Liver (tissue), 8 donors: ENCODE measurements at regions not wholly inside any gene's neighbourhood (a gene's known extent, or its start where the extent isn't known, plus 50 kb on each side); places are given as distances from the start of the nearest gene placed in this dataset.
A peak's percentile ranks its signal among the peaks of the same experiment; 100 is the strongest.

Source experiments
- DNase-seq: peaks from one replicate; pipeline ENCODE4 v3.0.0-alpha.2; 2017; ENCODE audit warnings: low spot score
- H3K27ac ChIP-seq, 2 donors: one replicate each; pipeline ENCODE4 v1.7.0; 2013; ENCODE audit warnings: inconsistent platforms in 2 of 2, low read length in 2 of 2, control low read depth in 1 of 2, low read depth in 1 of 2, mild to moderate bottlenecking in 1 of 2
- H3K27me3 ChIP-seq, 4 donors: one replicate each; pipeline versions ENCODE4 v1.6.1 to v1.7.0; 2013; ENCODE audit warnings: low read length in 3 of 4, inconsistent platforms in 1 of 4, mild to moderate bottlenecking in 1 of 4, moderate library complexity in 1 of 4; ENCODE audit not compliant: control insufficient read depth in 4 of 4, insufficient read depth in 4 of 4
- H3K36me3 ChIP-seq, 4 donors: one replicate each; pipeline versions ENCODE4 v1.6.1 to v1.7.0; 2013; ENCODE audit warnings: low read length in 3 of 4, mild to moderate bottlenecking in 3 of 4, low read depth in 1 of 4, moderate library complexity in 1 of 4; ENCODE audit not compliant: control insufficient read depth in 4 of 4, insufficient read depth in 3 of 4
- H3K4me1 ChIP-seq, 4 donors: one replicate each; pipeline versions ENCODE4 v1.6.1 to v1.7.0; 2013; ENCODE audit warnings: low read length in 3 of 4, mild to moderate bottlenecking in 3 of 4, moderate library complexity in 1 of 4; ENCODE audit not compliant: control insufficient read depth in 4 of 4, insufficient read depth in 4 of 4
- H3K4me3 ChIP-seq, 3 donors: one replicate each; pipeline versions ENCODE4 v1.6.1 to v1.7.0; 2013; ENCODE audit warnings: low read length in 3 of 3, control low read depth in 1 of 3, low read depth in 1 of 3, mild to moderate bottlenecking in 1 of 3
- H3K9ac ChIP-seq, 2 donors: one replicate each; pipeline ENCODE4 v1.7.0; 2013; ENCODE audit warnings: low read length in 2 of 2, mild to moderate bottlenecking in 2 of 2, moderate library complexity in 2 of 2, control low read depth in 1 of 2, low read depth in 1 of 2
- H3K9me3 ChIP-seq, 4 donors: one replicate each; pipeline versions ENCODE4 v1.6.1 to v1.7.0; 2013; ENCODE audit warnings: low read length in 3 of 4; ENCODE audit not compliant: control insufficient read depth in 4 of 4
- EGR1 ChIP-seq, 2 donors: IDR thresholded peaks; 2 replicates each; pipeline ENCODE4 v1.6.1; 2016 to 2018; ENCODE audit warnings: antibody characterized with exemption in 2 of 2, low read depth in 2 of 2
- FOXA1 ChIP-seq: IDR thresholded peaks from 2 replicates; pipeline ENCODE4 v1.6.1; 2016; ENCODE audit warnings: antibody characterized with exemption
- FOXA2 ChIP-seq: IDR thresholded peaks from 2 replicates; pipeline ENCODE4 v1.6.1; 2016; ENCODE audit warnings: antibody characterized with exemption
- GABPA ChIP-seq, 2 donors: IDR thresholded peaks in 1 of 2; conservative IDR thresholded peaks in 1 of 2; 2 replicates each; pipeline ENCODE4 v1.6.1; 2016; ENCODE audit warnings: antibody characterized with exemption in 2 of 2, mild to moderate bottlenecking in 1 of 2, moderate library complexity in 1 of 2
- HNF4A ChIP-seq, 2 donors: conservative IDR thresholded peaks; 2 replicates each; pipeline ENCODE4 v1.6.1; 2016; ENCODE audit warnings: antibody characterized with exemption in 2 of 2, mild to moderate bottlenecking in 2 of 2
- HNF4G ChIP-seq: IDR thresholded peaks from 2 replicates; pipeline ENCODE4 v1.6.1; 2016; ENCODE audit warnings: antibody characterized with exemption
- JUND ChIP-seq, 2 donors: IDR thresholded peaks; 2 replicates each; pipeline ENCODE4 v1.6.1; 2016; ENCODE audit warnings: antibody characterized with exemption in 2 of 2
- NR2F2 ChIP-seq: IDR thresholded peaks from 2 replicates; pipeline ENCODE4 v1.6.1; 2016; ENCODE audit warnings: antibody characterized with exemption
- RAD21 ChIP-seq, 2 donors: IDR thresholded peaks; 2 replicates each; pipeline ENCODE4 v1.6.1; 2016; ENCODE audit warnings: antibody characterized with exemption in 2 of 2, mild to moderate bottlenecking in 2 of 2
- RXRA ChIP-seq, 2 donors: IDR thresholded peaks; 2 replicates each; pipeline ENCODE4 v1.6.1; 2017 to 2018; ENCODE audit warnings: antibody characterized with exemption in 2 of 2, mild to moderate bottlenecking in 1 of 2
- SP1 ChIP-seq: IDR thresholded peaks from 2 replicates; pipeline ENCODE4 v1.6.1; 2018; ENCODE audit warnings: antibody characterized with exemption, mild to moderate bottlenecking
- TAF1 ChIP-seq: conservative IDR thresholded peaks from 2 replicates; pipeline ENCODE4 v1.6.1; 2016; ENCODE audit warnings: antibody characterized with exemption, mild to moderate bottlenecking
- YY1 ChIP-seq: IDR thresholded peaks from 2 replicates; pipeline ENCODE4 v1.6.1; 2016; ENCODE audit warnings: antibody characterized with exemption, mild to moderate bottlenecking
- WGBS: extraction: QIAGEN DNeasy Blood & Tissue Kit; methylation state at CpG from one replicate; pipeline ENCODE4 v1.1.7; 2013; 5-methylcytosine and 5-hydroxymethylcytosine counted together
- TF ChIP-seq, protein P1 (sequence below): IDR thresholded peaks from 2 replicates; pipeline ENCODE4 v1.6.1; 2016; ENCODE audit warnings: antibody characterized with exemption
- TF ChIP-seq, protein P2 (sequence below): fragments of 150-350 bp; IDR thresholded peaks from 2 replicates; pipeline ENCODE4 v1.5.1; 2017; ENCODE audit warnings: improper control_type of control experiment, low read depth, low read length; ENCODE audit not compliant: missing input control
- TF ChIP-seq, protein P3 (sequence below): IDR thresholded peaks from 2 replicates; pipeline ENCODE4 v1.6.1; 2016; ENCODE audit warnings: antibody characterized with exemption, mild to moderate bottlenecking
- TF ChIP-seq, protein P4 (sequence below): IDR thresholded peaks from 2 replicates; pipeline ENCODE4 v1.6.1; 2016; ENCODE audit warnings: antibody characterized with exemption
- TF ChIP-seq, protein P5 (sequence below): IDR thresholded peaks from 2 replicates; pipeline ENCODE4 v1.6.1; 2016; ENCODE audit warnings: antibody characterized with exemption
- donor health status: healthy.
- donor health status: healthy.
- donor health status: healthy.
- donor health status: healthy.
- donor health status: healthy.

DNA sequence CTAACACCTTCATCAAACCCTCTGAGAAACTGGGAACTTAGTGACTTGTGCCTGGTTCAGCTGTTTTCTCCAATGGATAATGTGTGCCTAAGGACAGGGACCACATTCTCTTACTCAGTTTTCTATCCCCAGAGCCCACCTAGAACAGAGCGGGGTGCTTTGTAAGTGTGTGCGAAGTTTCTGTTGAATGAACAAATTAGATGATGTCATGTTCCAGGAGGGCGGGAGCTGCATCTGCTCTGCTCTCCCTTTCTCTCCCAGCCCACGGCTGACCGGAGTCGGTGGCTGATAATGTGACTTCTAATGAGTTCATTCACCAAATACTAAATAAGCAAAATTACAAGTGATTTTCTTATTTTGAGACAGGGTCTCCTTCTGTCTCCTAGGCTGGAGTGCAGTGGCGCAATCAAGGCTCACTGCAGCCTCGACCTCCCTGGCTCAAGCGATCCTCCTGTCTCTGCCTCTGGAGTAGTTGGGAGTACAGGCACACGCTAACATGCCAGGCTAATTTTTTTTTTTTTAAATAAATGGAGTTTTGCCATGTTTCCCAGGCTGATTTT lies 60.7 kb upstream of the FNDC1 start (continued):
- TF ChIP-seq, protein P1, sequence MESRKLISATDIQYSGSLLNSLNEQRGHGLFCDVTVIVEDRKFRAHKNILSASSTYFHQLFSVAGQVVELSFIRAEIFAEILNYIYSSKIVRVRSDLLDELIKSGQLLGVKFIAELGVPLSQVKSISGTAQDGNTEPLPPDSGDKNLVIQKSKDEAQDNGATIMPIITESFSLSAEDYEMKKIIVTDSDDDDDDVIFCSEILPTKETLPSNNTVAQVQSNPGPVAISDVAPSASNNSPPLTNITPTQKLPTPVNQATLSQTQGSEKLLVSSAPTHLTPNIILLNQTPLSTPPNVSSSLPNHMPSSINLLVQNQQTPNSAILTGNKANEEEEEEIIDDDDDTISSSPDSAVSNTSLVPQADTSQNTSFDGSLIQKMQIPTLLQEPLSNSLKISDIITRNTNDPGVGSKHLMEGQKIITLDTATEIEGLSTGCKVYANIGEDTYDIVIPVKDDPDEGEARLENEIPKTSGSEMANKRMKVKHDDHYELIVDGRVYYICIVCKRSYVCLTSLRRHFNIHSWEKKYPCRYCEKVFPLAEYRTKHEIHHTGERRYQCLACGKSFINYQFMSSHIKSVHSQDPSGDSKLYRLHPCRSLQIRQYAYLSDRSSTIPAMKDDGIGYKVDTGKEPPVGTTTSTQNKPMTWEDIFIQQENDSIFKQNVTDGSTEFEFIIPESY: no peak
- TF ChIP-seq, protein P2, sequence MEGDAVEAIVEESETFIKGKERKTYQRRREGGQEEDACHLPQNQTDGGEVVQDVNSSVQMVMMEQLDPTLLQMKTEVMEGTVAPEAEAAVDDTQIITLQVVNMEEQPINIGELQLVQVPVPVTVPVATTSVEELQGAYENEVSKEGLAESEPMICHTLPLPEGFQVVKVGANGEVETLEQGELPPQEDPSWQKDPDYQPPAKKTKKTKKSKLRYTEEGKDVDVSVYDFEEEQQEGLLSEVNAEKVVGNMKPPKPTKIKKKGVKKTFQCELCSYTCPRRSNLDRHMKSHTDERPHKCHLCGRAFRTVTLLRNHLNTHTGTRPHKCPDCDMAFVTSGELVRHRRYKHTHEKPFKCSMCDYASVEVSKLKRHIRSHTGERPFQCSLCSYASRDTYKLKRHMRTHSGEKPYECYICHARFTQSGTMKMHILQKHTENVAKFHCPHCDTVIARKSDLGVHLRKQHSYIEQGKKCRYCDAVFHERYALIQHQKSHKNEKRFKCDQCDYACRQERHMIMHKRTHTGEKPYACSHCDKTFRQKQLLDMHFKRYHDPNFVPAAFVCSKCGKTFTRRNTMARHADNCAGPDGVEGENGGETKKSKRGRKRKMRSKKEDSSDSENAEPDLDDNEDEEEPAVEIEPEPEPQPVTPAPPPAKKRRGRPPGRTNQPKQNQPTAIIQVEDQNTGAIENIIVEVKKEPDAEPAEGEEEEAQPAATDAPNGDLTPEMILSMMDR: no peak
- no peak for TF ChIP-seq TAF1

DNA sequence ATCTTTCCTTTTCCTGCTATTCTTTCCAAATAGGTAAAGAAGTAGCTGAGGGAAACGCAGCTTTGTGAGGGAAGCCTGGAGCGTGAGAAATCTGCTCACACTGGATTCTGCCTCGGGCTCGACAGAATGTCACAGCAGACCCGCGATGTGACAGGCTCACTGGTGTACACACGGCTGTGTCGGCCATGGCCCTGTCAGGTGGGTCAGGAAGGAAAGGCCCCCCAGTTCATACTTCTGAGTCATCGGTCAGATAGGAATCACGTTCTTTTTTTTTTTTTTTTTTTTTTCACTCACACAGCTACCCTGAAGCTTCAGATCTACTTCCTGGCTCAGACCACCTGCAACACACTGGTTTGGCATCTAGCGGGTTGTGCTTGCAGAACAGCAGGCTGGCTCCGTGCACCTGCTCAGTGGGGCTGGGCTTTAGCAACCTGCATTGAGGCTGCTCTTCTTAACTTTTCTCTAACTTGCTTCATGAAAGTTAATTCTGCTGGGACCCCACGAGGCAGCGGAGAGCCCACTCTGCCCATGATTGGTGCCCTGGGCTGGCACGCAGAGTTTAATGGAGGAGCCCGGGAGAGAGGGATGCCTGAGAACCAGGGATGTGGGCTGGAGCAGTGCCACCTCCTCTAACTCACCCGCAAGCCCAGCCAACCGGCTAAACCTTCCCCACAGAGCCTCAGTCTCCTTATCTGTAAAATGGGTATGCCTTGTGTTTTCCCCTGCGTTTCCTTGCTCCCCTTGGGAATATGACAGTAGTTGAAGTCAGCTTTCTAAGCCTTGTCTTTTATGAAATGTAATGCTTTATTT lies 61.5 kb upstream of the FNDC1 start:
- Histone ChIP-seq H3K4me3 (no peak overlapping the region), H3K4me1 (peaks cover 0 to 4% (median 0%) of the 10 kb centered on the region in 4 donors), H3K9me3 (no peaks in the 10 kb centered on the region), H3K36me3 (no peaks in the 10 kb centered on the region), H3K27me3 (no peaks in the 10 kb centered on the region), H3K9ac (peak overlapping the region in 1 of 2 donors; percentile 7), H3K27ac (peak overlapping the region in 1 of 2 donors; percentile 43)
- peak; percentile 33 for DNase-seq
- TF ChIP-seq HNF4A (conservative IDR thresholded peaks at IDR 0.05): no peak
- no peak for TF ChIP-seq EGR1 (IDR thresholded peaks at IDR 0.05; ENCODE audit: low read depth in 2 of 2)
- no peak for TF ChIP-seq HNF4G
- TF ChIP-seq RXRA (IDR thresholded peaks at IDR 0.05): no peak
- TF ChIP-seq, protein P3, sequence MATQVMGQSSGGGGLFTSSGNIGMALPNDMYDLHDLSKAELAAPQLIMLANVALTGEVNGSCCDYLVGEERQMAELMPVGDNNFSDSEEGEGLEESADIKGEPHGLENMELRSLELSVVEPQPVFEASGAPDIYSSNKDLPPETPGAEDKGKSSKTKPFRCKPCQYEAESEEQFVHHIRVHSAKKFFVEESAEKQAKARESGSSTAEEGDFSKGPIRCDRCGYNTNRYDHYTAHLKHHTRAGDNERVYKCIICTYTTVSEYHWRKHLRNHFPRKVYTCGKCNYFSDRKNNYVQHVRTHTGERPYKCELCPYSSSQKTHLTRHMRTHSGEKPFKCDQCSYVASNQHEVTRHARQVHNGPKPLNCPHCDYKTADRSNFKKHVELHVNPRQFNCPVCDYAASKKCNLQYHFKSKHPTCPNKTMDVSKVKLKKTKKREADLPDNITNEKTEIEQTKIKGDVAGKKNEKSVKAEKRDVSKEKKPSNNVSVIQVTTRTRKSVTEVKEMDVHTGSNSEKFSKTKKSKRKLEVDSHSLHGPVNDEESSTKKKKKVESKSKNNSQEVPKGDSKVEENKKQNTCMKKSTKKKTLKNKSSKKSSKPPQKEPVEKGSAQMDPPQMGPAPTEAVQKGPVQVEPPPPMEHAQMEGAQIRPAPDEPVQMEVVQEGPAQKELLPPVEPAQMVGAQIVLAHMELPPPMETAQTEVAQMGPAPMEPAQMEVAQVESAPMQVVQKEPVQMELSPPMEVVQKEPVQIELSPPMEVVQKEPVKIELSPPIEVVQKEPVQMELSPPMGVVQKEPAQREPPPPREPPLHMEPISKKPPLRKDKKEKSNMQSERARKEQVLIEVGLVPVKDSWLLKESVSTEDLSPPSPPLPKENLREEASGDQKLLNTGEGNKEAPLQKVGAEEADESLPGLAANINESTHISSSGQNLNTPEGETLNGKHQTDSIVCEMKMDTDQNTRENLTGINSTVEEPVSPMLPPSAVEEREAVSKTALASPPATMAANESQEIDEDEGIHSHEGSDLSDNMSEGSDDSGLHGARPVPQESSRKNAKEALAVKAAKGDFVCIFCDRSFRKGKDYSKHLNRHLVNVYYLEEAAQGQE: no peak
- no peak for TF ChIP-seq JUND (IDR thresholded peaks at IDR 0.05)
- TF ChIP-seq NR2F2: no peak
- no peak for TF ChIP-seq YY1
- TF ChIP-seq, protein P2: no peak
- TF ChIP-seq SP1: no peak
- TF ChIP-seq TAF1: no peak
- TF ChIP-seq RAD21 (IDR thresholded peaks at IDR 0.05): no peak
- TF ChIP-seq GABPA (IDR thresholded peaks at IDR 0.05 in 1 of 2, conservative IDR thresholded peaks at IDR 0.05 in 1 of 2): no peak
- TF ChIP-seq, protein P1: no peak
- TF ChIP-seq FOXA1: no peak
- TF ChIP-seq, protein P4, sequence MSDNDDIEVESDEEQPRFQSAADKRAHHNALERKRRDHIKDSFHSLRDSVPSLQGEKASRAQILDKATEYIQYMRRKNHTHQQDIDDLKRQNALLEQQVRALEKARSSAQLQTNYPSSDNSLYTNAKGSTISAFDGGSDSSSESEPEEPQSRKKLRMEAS: no peak
- no peak for TF ChIP-seq FOXA2
- TF ChIP-seq, protein P5, sequence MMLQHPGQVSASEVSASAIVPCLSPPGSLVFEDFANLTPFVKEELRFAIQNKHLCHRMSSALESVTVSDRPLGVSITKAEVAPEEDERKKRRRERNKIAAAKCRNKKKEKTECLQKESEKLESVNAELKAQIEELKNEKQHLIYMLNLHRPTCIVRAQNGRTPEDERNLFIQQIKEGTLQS: no peak
- WGBS: 67% methylated on average over 19 of the region's 19 CpGs
